WTC11 (cell line): ENCODE measurements at regions not wholly inside any gene's neighbourhood (a gene's known extent, or its start where the extent isn't known, plus 50 kb on each side); places are given as distances from the start of the nearest gene placed in this dataset.

ENCODE experiments used
- ATAC-seq: fragments of 200-7000 bp; cut with Tn5 transposase; 2 replicates; pipeline ENCODE4 v1.10.0; 2021; ENCODE audit warnings: mild to moderate bottlenecking, moderate library complexity
- CTCF ChIA-PET: fragments of 300-600 bp; sonication (Branson Sonifier 250); formaldehyde crosslinking; loops from one replicate; lab custom pipeline; 2021; ENCODE audit warnings: antibody characterized with exemption; lab: Charles Lee
- POLR2A ChIA-PET: fragments of 350-600 bp; sonication (Branson Sonifier 250); formaldehyde crosslinking; loops from one replicate; lab custom pipeline; 2021; ENCODE audit warnings: antibody characterized with exemption; lab: Charles Lee
- DNase-seq: peaks from one replicate; pipeline ENCODE4 v3.0.0; 2021; ENCODE audit warnings: low spot score
- H3K27ac Mint-ChIP-seq: 2 replicates; pipeline ENCODE4 v1.8.0; 2021; ENCODE audit warnings: mixed read lengths
- H3K27me3 Mint-ChIP-seq: 2 replicates; pipeline ENCODE4 v1.8.0; 2021; ENCODE audit warnings: low read depth, mild to moderate bottlenecking, moderate library complexity, mixed read lengths
- H3K36me3 Mint-ChIP-seq: 2 replicates; pipeline ENCODE4 v1.8.0; 2021; ENCODE audit warnings: mixed read lengths
- H3K4me1 Mint-ChIP-seq: 2 replicates; pipeline ENCODE4 v1.8.0; 2022; ENCODE audit warnings: mixed read lengths
- H3K4me3 Mint-ChIP-seq: 2 replicates; pipeline ENCODE4 v1.8.0; 2021; ENCODE audit warnings: mild to moderate bottlenecking, moderate library complexity, mixed read lengths
- H3K9me3 Mint-ChIP-seq: 2 replicates; pipeline ENCODE4 v1.8.0; 2021; ENCODE audit warnings: mixed read lengths
- GRHL2 ChIP-seq: fragments of 250-450 bp; sonication (Bioruptor Pico); IDR thresholded peaks from 2 replicates; pipeline ENCODE4 v1.8.0; 2022; ENCODE audit warnings: mild to moderate bottlenecking, moderate library complexity; ENCODE audit not compliant: insufficient replicate concordance, severe bottlenecking
- NR1H2 ChIP-seq: sonication (generic); formaldehyde crosslinking; IDR thresholded peaks from 2 replicates; pipeline ENCODE4 v1.9.0; 2021; ENCODE audit warnings: mild to moderate bottlenecking, moderate library complexity, missing genetic modification reagents
- NR3C1 ChIP-seq: sonication (generic); formaldehyde crosslinking; conservative IDR thresholded peaks from 2 replicates; pipeline ENCODE4 v1.8.1; 2023; ENCODE audit warnings: low read depth, mild to moderate bottlenecking, missing genetic modification reagents
- PREB ChIP-seq: sonication (generic); formaldehyde crosslinking; IDR thresholded peaks from 2 replicates; pipeline ENCODE4 v1.8.1; 2022; ENCODE audit warnings: mild to moderate bottlenecking, missing genetic modification reagents, moderate library complexity, borderline replicate concordance
- STAT6 ChIP-seq: sonication (generic); formaldehyde crosslinking; conservative IDR thresholded peaks from 2 replicates; pipeline ENCODE4 v1.8.1; 2023; ENCODE audit warnings: mild to moderate bottlenecking, low read depth, missing genetic modification reagents, moderate library complexity
- ZNF423 ChIP-seq: fragments of 250-450 bp; sonication (Bioruptor Pico); IDR thresholded peaks from 2 replicates; pipeline ENCODE4 v2.1.2; 2022; ENCODE audit warnings: mild to moderate bottlenecking, moderate library complexity
- ZNF532 ChIP-seq: fragments of 250-450 bp; sonication (Bioruptor Pico); IDR thresholded peaks from 2 replicates; pipeline ENCODE4 v1.9.0; 2021; ENCODE audit warnings: mild to moderate bottlenecking, borderline replicate concordance
- TF ChIP-seq, protein P1 (sequence below): fragments of 250-450 bp; sonication (Bioruptor Pico); IDR thresholded peaks from 2 replicates; pipeline ENCODE4 v1.9.0; 2021; ENCODE audit warnings: moderate library complexity, mild to moderate bottlenecking, inconsistent platforms, borderline replicate concordance

- TF ChIP-seq STAT6 (no peak), GRHL2 (no peak), ZNF532 (no peak)
Observed at GRCh38 chr15:35293353-35294130, 208.4 kb upstream of the NANOGP8 start (continued).

- DNase-seq (no peak), ATAC-seq (no peak)
- peaks cover 1% of the 10 kb centered on the region for H3K36me3 Mint-ChIP-seq
- H3K4me1 Mint-ChIP-seq = peaks cover 43% of the 10 kb centered on the region
- no peak overlapping the region for H3K27ac Mint-ChIP-seq
- CTCF ChIA-PET = interaction anchor here (1.1 to 3.0 kb wide), 10 partner anchors 19 to 229 kb away, joined by 3 to 159 read pairs (median 10); no protein-coding TSS in a partner anchor
- H3K4me3 Mint-ChIP-seq = no peak overlapping the region
- POLR2A ChIA-PET = no interaction called here
- H3K9me3 Mint-ChIP-seq = peaks cover 4% of the 10 kb centered on the region
- H3K27me3 Mint-ChIP-seq = no peaks in the 10 kb centered on the region
- TF ChIP-seq NR1H2 (CRISPR knock-in tag) = no peak
- no peak for TF ChIP-seq PREB (CRISPR knock-in tag)
- TF ChIP-seq ZNF532 = no peak
- TF ChIP-seq ZNF423 (CRISPR knock-in tag) = no peak
- TF ChIP-seq, protein P1, sequence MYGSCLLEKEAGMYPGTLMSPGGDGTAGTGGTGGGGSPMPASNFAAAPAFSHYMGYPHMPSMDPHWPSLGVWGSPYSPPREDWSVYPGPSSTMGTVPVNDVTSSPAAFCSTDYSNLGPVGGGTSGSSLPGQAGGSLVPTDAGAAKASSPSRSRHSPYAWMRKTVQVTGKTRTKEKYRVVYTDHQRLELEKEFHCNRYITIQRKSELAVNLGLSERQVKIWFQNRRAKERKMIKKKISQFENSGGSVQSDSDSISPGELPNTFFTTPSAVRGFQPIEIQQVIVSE = no peak
- TF ChIP-seq NR3C1 (CRISPR knock-in tag) = no peak
- no peak for TF ChIP-seq GRHL2
Observed at GRCh38 chr15:35290301-35290721, 205.2 kb upstream of the NANOGP8 start.
